CD4-positive, alpha-beta T cell treated with Interleukin-6 at 100 ng/mL for 8 hours (primary cell): ENCODE measurements at regions not wholly inside any gene's neighbourhood (a gene's known extent, or its start where the extent isn't known, plus 50 kb on each side); places are given as distances from the start of the nearest gene placed in this dataset.
"Not testable (repeated sequence)": the region's sequence is repeated elsewhere in the genome, so short reads cannot be mapped to it uniquely, and the experiment has no call there.

Experiments
- DNase-seq: peaks from one replicate; pipeline ENCODE4 v3.0.0-alpha.2; 2020; ENCODE audit warnings: mixed read lengths, low spot score

DNA sequence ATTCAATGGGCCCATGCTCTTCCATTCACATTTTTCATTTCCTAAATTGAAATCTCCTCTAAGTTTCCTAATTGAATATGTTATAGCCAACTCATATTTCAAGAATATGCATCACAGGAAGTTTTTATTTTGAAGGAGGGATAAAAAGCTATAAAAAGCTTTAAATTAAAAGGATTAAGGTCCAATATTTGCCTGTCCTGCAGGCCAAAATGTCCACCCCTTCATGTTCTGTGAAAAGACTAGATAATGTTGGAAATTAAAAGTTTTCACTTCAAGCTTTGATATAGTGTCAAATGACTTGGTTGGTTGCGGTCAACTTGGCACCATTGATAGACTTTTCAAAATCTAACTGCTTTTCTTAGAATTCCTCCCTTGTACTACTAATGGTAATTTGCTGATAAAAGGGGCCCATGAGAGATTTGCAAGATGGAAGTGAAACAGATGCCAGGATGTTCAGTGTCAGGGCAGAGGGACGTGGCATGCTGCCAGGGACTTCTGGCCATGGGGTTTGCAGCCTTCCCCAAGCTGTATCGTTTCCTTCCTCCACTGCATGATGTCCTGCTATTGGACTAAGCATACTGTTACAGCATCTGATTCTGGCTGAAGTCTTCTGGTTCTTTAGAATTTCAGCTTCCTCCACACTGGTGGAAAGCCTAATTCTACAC, 547.3 kb upstream of the MIR17HG start:
- no peak for DNase-seq

DNA sequence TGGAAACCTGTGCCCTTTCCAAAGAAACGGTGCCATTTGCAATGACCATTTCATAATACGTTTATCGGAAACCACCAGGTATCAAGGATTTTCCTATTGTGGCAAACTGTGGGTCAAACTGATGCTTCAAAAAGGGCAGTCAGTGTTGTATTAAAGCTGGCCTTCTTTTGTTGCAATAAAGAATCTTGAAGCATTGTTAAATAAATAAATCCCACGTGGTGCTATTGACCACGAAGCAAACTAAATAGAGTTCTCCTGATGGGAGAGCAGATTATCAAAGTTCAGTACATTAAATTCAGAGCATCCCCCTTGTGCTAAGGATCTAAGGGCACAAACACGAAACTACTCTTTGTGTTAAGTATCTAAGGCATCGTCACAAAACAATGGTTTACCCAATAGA, 545.9 kb upstream of the MIR17HG start:
- no peak for DNase-seq

DNA sequence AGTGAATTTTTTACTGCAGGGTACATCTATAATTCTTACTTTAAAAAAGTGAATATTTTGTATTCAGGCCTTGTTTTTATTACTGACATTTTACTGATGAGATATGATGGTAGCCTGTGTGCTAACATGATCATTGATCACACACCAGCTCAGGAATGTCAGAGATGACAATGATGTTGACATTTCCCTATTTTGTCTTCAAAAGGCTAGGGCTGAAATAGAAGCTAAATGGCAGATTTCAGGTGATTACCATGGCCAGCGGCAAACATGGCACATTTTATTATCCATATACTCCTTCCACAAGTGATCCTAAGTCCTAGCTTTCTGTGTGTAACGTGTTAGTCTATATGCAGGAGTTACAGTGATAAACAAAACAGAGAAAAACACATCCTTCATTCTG, 544.3 kb upstream of the MIR17HG start:
- DNase-seq, result no peak

DNA sequence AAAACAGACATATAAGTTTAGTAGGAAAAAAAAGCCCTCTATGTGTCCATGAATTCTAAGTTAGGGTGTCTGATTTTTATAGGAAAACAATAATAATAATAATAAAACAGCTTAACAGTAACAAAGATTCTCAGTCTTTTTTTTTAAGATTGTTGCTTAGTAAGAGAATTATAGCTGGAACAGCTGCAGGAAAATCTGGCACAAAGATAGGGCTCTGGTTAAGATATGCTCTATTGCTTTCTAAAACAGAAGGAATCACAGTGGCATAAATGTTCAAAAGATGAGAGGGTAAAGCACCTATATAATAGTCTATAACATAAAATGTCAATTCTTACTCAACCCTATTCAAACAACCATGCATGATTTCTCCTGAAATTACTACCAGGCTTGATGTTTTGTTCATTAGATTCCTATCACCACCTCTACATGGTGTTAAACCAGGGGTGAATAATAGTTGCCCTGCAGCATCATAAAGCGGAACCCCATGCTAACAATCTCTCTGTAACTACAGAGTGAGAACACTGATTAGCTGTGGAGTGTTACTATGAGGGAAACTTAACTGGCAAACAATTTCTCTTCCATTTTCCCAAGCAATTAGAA, 541.4 kb upstream of the MIR17HG start:
- no peak for DNase-seq

DNA sequence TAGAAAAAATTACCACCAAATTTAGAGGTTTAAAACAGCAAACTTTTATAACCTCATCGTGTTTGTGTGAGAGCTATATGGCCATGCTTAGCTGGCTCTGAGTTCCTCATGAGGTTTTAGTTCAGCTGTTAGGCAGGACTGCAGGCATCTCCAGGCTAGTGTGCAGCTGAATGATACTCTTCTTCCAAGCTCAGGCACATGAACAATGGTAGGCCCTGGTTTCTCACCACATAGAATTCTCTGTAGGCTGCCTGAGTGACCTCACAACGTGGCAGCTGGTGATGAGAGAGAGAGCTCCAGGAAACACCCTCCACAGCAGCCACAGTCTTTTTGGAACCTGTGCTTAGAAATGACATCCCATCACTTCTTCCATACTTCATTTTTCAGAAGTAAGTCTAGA, 540.6 kb upstream of the MIR17HG start:
- no peak for DNase-seq

DNA sequence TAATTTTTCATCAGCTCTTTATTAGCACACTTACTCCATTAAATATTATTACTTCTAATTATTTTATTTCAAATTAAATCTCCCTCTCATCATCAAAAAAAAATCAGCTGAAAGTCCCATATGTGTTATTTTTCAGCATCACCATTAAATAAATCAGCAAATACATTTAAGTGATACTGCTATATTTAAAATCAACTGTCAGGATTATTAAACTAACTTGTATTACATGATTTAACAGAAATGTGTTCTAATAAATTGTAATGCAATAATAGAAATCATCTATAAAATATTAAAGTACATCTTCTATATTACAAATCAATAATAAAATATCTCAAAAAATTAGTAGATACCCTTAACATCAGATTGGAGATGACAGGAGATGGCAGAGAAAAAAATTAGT, 538.6 kb upstream of the MIR17HG start:
- no peak for DNase-seq

DNA sequence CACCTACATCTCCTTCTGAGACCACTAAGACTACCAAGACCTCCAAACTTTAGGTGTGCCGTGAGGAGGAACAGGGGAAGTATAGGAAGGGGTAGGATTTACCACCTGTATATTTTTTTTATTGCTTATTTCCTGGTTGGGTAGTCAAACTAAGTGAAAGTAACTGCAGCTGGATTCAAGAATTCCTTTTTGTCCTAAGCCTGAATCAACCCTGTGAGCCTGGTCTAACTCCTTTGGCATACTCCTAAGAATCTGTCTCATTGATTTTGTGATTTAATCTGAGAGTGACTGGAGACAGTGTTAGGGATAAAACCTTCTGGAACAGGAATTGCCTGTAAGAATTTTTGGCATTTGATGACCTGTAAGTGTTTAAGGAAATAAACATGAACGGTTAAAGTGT, 523.5 kb upstream of the MIR17HG start:
- no peak for DNase-seq

DNA sequence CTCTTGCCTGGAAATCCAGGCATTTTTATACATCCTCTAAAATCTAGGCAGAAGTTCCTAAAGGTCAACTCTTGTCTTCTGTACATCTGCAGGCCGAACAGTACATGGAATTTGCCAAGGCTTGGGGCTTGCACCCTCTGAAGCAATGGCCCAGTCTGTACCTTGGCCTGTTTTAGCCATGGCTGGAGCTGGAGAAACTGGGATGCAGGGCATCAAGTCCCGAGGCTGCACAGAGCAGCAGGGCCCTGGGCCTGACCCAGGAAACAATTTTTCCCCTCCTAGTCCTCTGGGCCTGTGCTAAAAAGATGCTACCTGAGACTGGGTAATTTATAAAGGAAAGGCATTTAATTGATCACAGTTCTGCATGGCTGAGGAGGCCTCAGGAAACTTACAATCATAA, 520.8 kb upstream of the MIR17HG start:
- DNase-seq, result no peak

DNA sequence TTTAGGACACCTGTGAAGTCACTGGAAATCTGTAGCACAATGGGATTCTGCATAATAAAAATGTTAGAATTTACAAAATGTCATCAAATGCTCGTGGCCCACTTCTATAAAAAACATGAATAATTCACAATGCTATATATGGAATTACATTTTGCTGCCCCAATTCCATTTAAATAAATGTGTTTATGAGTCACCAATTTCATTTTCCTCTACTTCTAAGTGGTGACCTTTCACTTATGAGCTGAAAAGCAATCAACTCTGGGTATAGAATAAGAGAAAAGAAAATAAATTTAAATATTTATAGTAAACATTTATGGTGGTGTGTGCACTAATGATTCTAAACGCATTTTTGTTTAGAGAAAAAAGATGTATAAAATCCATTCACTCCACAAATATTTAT, 516.7 kb upstream of the MIR17HG start:
- no peak for DNase-seq

DNA sequence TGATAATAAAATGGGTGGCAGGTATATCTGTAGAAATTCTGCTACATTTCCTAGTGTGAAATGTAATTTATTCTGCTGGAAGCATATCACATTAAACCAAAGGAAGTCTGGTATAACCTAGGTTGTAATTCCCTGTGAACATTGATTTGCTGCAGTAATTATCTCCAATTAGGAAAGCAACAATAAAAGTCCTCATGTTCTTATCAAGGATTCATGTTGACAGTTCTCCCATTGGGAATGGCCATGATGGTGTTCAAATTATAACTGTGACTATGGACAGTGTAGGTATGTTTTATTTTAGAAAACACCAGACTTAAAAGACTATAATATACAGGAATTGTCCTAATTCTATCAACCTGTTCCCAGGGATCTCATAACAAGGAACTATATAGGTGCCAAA, 513.5 kb upstream of the MIR17HG start:
- no peak for DNase-seq

DNA sequence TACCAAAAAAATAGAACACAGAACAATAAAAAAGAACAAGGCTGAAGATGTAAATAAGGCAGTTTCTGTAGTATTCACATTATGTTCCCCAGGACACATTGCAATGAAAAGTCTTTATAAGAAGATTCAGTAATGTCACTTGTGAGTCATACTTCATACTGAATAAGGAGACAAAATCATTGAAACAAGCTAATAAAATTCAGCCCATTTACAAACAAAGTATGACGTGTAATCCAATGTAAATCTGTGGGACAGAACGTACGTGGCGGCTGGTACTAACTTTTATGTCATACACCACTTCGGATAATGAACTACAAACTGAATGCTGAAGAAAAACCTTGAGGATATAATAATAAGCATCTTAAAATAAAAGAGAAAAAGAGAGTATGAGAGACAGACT, 512.8 kb upstream of the MIR17HG start:
- no peak for DNase-seq

DNA sequence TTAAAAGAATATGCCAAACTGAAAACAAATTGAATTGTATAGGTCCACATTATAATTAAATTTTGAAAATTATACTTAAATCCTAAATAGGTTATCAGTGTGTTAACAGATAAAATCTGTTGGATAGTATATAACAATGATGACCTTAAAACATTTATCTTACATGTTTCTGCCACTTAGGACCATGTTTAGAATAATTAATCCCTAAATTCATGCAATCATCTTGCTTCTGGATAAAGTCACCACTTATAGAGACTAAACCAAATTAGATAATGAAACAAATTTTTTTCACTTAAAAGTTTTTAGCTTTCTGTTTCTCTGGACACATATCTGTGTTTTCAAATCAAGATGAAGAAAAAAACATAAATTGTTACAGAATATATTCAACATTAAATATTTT, 511.7 kb upstream of the MIR17HG start:
- no peak for DNase-seq

DNA sequence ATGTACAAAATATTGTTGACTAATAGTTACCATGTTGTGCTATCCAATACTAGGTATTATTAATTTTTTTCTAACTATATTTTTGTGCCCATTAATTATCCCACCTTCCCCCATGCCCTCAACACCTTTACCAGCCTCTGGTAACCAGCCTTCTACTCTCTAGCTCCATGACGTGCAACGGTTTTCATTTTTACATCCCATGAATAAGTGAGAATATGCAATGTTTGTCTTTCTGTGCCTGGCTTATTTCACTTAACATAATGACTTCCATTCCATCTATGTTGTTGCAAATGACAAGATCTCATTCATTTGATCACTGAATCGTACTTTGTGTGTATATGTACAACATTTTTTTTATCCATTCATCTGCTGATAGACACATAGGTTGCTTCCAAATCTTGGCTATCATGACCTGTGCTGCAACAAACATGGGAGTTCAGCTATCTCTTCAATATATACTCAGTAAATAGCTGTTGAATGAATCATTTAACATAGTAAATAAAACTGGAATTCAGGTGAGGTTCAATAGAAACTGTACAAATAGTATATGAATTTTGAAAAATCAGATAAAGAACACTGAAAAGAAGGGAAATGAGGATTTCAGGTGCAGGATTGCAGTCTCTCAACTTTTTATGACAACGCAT, 509.0 kb upstream of the MIR17HG start:
- DNase-seq, result no peak

DNA sequence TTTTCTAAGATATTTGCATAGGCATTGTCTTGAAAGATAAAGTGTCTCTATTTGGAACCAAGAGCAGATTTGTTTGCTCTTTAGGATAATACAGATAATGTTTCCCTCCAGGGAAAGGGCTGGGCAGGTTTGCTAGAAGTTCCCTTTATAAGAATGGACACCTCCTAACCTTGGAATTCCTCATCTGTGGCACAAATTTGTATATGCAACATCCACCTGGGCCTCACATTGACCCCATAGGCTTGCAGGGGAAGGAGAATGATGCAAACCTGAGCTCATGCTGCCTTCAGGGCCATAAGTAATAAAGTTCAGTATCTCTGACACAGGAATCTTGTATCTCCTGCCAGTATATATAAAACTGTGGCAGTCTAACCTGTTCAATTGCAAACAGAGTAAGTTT, 508.4 kb upstream of the MIR17HG start:
- DNase-seq, result no peak

DNA sequence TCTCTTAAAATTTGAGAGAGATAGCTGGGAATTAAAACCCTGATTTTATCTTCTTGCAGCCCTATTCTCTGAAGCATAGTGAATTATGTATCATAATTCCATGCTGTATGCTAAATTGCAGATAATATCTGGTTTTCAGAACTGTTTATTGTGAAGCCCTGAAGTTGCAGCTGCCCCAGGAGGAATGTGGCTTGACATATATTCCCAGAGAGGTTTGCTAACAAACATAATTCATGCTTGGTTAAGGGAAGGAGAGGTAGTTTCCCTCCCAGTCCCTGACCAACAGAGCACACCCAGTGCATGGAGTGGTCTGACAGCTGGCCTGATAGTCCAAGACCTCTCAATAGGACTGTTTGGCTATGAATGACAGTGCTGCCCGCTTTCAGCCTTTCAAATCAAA, 500.6 kb upstream of the MIR17HG start:
- DNase-seq, result no peak

DNA sequence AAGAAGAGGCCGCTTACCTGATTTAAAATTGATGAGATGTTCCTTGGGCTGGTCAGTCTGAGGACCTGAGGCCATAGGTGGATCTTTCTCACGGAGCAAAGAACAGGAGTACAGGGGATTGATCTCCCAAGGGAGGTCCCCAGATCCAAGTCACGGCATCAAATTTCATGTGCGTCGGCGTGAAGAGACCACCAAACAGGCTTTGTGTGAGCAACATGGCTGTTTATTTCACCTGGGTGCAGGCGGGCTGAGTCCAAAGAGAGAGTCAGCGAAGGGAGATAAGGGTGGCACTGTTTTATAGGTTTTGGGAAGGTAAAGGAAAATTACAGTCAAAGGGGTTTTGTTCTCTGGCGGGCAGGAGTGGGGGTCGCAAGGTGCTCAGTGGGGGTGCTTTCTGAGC, 493.8 kb upstream of the MIR17HG start:
- not testable (repeated sequence) for DNase-seq

DNA sequence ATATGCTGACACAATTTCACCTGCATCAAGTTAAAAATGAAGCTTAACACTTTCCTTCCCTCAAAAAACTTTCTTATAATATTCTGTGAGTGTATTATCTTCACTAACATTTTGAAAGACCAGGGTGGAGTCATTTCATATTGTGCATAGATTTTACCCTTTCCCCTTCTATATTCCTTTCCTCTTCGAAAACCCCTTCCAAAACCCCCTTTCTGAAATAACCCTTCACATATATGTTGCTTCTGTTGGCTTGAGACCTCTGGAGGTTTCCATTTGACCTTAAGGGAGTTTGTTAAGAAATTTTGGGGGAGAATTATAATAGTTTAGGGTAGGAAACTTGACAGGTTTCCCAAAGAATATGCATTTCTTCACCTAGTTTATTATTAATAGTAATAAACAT, 489.6 kb upstream of the MIR17HG start:
- DNase-seq, result no peak

DNA sequence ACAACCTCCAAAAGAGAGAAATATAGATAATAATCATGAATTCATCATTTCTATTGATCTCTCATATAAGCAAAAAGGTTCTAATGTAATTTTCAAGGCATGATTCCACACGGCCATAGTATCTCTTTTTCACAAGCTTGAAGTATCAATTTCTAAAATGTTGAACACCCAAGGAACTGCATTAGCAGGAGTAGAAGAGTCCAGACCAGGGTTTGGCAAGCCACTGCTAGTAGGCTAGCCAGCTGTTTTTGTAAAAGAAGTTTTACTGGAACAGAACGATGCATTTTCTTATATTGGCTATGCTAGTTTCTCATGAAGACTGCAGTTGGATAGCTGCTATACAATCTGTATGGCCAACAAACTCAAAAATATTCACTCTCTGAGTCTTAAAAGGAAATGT, 481.5 kb upstream of the MIR17HG start:
- DNase-seq, result no peak

DNA sequence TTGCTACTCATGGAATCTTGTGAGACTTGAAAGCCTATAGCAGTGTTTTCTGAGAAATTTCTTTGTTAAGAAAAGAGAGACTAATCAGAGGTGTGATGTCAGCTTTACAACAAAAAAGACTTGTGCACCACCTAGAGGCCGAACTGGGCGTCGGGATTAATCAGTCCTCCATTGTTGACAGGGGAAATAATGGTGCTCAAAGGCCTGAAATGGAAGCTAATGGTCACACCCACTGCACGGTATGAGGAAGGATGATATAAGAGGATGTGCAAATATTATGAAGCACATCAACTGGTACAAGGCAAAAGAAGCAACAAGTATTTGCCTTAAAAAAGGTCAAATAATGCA, 480.2 kb upstream of the MIR17HG start:
- no peak for DNase-seq

DNA sequence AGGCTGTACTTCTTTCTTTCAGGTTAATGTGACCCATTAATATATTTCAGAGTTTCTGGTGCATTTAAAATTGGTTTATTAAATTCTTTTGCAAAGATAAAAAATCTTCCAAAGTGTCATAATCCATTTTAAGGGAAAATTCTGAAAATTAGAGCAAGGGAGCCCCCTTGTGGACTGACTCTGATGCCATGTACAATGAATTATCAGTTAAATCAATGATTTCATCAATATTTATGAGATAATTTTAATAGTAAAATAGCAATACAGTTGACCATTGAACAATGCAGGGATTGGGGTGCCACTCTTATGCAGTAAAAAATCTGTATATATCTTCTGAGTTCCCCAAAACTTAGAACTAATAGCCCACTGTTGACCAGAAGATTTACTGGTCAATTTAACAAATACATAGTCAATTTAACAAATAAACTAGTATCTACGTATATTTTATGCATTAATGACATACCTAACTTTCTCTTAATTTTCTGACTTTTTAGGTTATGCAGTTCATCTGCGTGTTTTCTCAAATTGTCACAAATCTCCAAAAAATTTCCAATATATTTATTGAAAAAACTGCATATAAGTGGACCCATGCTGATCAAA, 479.1 kb upstream of the MIR17HG start:
- DNase-seq, result no peak

DNA sequence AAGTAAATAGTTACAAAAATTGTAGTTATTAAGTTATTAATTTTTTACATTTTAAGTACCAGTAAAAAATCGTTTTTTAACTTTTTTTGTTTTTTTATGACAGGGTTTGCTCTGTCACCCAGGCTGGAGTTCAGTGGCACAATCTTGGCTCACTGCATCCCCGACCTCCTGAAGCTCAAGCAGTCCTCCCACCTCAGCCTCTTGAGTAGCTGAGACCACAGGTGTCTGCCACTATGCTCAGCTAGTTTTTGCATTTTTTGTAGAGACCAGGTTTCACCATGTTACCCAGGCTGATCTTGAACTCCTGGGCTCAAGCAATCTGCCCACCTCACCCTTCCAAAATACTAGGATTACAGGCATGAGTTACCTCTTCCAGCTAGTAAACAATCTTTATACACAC, 477.9 kb upstream of the MIR17HG start:
- no peak for DNase-seq

DNA sequence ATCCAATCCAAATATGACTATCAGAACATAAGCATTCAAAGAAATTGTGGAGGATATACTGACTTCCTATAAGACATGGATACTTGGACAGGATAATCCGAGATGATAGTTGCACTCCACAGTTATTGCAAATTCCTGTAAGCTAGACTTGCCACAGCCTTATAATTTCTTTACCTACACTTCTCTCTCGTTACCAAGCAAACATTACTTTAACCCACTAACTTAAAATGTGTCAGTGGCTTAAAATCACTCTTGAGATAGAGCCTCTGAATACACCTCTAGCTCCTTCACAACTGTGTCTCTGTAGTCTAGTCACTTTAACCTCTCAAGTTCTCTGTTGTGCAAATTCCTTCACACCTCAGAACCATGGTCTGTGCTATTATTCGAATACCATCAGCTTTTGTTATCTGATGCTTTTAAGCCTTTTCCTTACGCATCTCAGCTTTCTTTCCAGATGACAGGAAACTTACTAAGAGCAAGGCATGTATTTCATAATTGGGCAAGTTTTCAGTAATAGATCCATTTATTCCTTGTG, 474.9 kb upstream of the MIR17HG start:
- no peak for DNase-seq

DNA sequence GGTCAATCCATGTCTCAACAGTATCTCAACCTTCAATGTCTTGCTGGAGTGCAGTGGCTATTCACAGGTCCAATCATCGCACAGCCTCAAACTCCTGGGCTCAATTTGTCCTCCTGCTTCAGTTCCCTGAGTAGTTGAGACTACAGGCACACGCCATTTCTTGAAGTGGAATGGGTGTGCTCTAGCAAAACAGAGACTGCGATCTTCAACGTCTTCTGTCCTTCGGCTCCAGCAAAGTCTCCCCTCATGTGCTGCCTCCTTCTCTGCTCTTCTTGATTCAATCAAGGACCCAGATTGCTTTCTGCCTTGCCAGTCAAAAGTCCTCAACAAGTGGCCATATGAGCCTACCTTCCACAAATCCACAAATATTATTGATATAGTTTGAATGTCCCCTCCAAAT, 466.7 kb upstream of the MIR17HG start:
- DNase-seq, result no peak
